ENCODE measurements at regions not wholly inside any gene's neighbourhood (a gene's known extent, or its start where the extent isn't known, plus 50 kb on each side); places are given as distances from the start of the nearest gene placed in this dataset.
A peak's percentile ranks its signal among the peaks of the same experiment; 100 is the strongest.

DNA sequence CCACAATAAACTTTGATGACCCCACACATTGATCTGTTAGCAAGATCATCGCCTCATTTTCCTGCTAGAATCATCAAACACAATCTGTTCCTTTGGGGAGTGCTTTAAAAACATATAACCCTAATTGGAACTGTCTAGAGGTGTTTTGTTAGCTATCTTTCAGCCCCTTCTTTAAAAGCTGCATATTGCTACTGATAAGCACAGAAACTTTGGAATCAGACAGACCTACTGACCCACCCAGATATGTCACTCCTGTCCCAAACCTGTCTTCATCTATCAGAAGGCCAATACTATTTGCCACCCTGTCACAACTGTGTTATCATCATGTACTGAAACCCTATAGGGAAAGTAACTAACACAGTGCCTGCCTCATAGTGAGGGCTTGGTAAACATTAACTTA is 172.4 kb upstream of the SASH1 start:
- no peak overlapping the region for H3K27ac ChIP-seq
- TF ChIP-seq, protein P1, sequence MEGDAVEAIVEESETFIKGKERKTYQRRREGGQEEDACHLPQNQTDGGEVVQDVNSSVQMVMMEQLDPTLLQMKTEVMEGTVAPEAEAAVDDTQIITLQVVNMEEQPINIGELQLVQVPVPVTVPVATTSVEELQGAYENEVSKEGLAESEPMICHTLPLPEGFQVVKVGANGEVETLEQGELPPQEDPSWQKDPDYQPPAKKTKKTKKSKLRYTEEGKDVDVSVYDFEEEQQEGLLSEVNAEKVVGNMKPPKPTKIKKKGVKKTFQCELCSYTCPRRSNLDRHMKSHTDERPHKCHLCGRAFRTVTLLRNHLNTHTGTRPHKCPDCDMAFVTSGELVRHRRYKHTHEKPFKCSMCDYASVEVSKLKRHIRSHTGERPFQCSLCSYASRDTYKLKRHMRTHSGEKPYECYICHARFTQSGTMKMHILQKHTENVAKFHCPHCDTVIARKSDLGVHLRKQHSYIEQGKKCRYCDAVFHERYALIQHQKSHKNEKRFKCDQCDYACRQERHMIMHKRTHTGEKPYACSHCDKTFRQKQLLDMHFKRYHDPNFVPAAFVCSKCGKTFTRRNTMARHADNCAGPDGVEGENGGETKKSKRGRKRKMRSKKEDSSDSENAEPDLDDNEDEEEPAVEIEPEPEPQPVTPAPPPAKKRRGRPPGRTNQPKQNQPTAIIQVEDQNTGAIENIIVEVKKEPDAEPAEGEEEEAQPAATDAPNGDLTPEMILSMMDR (IDR thresholded peaks at IDR 0.05) = no peak
- no peak for TF ChIP-seq ZFX (IDR thresholded peaks at IDR 0.05; ENCODE audit: borderline replicate concordance)

DNA sequence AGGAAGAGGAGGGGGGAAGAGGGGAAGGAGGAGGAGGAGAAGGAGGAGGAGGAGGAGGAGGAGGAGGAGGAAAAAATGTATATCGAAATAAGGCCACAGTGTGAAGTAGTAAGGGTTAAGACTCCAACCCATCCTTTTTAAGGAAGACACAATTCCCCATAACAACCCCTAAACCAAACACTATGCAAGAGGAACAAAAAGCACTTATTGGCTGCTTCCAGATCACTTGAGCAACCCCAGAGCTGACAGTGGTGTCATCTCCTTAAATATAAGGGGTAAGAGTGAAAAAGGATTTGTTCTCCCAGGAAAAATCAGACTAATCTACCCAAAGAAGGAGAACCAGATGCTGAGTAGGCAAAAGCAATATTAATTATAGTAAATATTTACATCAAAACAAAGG is 169.1 kb upstream of the SASH1 start:
- H3K27ac ChIP-seq = no peak overlapping the region
- TF ChIP-seq ZFX (IDR thresholded peaks at IDR 0.05; ENCODE audit: borderline replicate concordance) = no peak
- TF ChIP-seq, protein P1 (IDR thresholded peaks at IDR 0.05) = no peak

DNA sequence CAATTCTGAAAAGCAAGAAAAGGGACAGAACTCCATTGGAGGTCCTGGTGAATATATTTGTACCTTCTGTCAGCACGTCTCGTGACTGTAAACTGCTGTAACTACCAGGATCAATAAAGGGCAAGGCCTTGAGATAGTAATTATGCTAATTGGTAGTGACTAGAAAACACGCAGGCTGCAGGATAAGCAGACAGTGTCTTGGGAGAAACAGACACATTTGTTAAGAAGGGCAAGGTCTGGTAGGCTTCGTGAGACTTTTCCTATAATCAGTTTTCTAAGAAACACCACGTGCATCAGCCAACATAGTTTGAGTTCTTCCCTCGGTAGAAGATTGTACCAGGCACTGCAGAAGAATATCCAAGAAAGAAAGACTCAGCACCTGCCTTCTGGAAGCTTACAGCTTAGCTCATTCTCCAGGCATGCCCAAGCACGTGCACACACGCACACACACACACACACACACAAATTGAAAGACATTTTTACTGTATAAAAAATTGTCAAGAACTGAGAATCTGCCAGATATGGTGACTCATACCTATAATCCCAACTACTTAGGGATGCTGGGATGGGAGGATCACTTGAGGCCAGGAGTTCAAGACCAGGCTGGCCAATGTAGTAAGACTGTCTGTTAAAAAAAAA is 167.0 kb upstream of the SASH1 start:
- TF ChIP-seq ZFX (IDR thresholded peaks at IDR 0.05; ENCODE audit: borderline replicate concordance) = no peak
- TF ChIP-seq, protein P1 (IDR thresholded peaks at IDR 0.05) = no peak

DNA sequence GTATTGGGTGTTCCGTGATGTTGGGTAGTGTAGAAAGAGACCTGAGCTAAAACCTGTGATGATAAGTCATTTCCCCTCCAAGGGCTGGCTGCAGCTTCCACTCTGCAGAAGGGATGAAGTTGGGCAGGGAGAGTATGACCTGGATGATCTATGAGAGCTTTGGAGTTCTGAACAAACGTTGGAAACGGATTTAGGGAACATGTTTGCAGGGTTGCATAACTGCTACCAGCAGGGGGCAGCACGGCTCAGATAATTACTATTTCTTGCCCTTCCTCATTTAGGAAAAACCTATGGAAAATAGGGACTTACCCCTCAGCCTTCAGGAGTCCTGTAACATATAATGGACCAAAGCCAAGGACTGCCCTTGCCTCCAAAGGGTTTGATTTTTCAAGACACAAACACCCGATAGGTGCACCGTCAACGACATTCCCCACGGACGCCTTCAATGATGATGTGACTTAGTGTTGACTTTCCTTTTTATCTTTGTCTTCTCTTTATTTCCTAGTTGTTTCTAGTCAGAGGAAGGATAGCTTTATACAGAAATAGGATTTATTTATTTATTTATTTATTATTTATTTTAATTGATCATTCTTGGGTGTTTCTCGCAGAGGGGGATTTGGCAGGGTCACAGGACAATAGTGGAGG is 164.9 kb upstream of the SASH1 start:
- no peak overlapping the region for H3K27ac ChIP-seq
- TF ChIP-seq, protein P1 (IDR thresholded peaks at IDR 0.05) = peak; percentile 86
- no peak for TF ChIP-seq ZFX (IDR thresholded peaks at IDR 0.05; ENCODE audit: borderline replicate concordance)

More for the DNA sequence above, 167.0 kb upstream of the SASH1 start:
- H3K27ac ChIP-seq = no peak overlapping the region

DNA sequence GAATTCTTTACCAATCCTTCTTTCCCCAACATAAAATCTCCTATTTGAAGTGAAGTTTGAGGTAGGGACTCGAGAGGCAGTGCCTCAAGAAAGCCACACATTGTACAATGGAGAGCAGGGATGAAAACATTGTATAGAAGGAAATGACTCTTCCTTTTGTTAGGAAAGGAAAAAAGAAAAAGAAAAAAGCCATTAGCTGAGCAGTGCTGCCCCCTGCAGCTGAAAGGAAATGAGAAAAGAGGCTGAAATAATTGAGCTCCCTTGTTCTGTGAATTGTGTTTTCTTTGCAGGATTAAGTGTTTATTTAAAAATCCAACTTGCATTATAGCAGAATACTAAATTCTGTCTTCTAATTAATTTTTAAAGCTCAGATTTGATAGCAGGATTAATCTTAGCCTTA is 162.9 kb upstream of the SASH1 start:
- no peak for TF ChIP-seq ZFX (IDR thresholded peaks at IDR 0.05; ENCODE audit: borderline replicate concordance)
- TF ChIP-seq, protein P1 (IDR thresholded peaks at IDR 0.05) = peak; percentile 67
- H3K27ac ChIP-seq = no peak overlapping the region

DNA sequence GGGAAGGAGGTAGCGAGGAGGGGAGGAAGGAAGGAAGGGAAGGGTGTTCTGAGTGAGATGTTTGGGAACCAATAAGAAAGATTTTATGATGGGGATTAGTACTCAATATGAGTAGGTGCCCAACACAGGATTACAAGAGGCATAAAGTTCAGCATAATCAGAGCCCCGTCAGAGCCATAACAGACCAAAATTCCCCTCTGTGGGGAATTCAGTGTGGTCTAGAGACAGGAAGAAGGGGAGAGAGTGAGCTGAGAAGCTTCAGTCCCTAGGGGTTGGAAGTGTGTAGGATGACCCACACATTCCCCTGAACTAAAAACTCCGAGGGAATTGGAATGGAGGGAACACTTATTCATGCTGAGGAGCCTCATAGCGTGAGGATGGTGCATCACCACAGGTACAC is 160.3 kb upstream of the SASH1 start:
- TF ChIP-seq, protein P1 (IDR thresholded peaks at IDR 0.05) = no peak
- TF ChIP-seq ZFX (IDR thresholded peaks at IDR 0.05; ENCODE audit: borderline replicate concordance) = no peak
- no peak overlapping the region for H3K27ac ChIP-seq

DNA sequence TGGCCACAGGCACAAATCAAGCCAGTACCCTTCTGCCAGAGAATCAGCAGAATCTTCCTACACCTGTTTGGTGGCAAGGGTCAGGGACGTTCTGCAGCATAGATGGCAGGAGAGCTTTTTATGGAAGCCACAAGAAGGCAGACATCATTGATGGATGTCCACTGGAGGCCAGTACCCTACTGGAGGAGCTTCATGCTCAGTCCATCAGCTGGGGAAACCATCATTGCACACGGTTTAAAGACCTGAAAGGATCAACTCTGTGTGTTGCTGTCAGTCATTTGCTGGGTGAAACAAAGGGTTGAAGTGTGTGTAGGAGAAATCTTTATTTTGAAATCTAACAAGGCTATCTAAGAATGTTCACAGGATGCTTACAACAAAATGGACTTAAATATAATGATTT is 158.9 kb upstream of the SASH1 start:
- H3K27ac ChIP-seq = no peak overlapping the region
- TF ChIP-seq, protein P1 (IDR thresholded peaks at IDR 0.05) = no peak
- no peak for TF ChIP-seq ZFX (IDR thresholded peaks at IDR 0.05; ENCODE audit: borderline replicate concordance)
